HEK293T (cell line): ENCODE measurements at regions not wholly inside any gene's neighbourhood (a gene's known extent, or its start where the extent isn't known, plus 50 kb on each side); places are given as distances from the start of the nearest gene placed in this dataset.

Experiments
- ARNT ChIP-seq: fragments of 450-650 bp; IDR thresholded peaks from 2 replicates; pipeline ENCODE4 v1.6.1; 2017; ENCODE audit warnings: mild to moderate bottlenecking
- BHLHE40 ChIP-seq: fragments of 450-650 bp; IDR thresholded peaks from 2 replicates; pipeline ENCODE4 v1.6.1; 2016; ENCODE audit warnings: mild to moderate bottlenecking, moderate library complexity, borderline replicate concordance
- ELF4 ChIP-seq: fragments of 450-650 bp; IDR thresholded peaks from 2 replicates; pipeline ENCODE4 v1.6.1; 2017; ENCODE audit warnings: antibody characterized with exemption
- FOXM1 ChIP-seq: fragments of 450-650 bp; IDR thresholded peaks from 2 replicates; pipeline ENCODE4 v1.6.1; 2017; ENCODE audit warnings: mild to moderate bottlenecking, borderline replicate concordance
- HDGF ChIP-seq: fragments of 450-650 bp; IDR thresholded peaks from 2 replicates; pipeline ENCODE4 v1.6.1; 2017; ENCODE audit warnings: antibody characterized with exemption, borderline replicate concordance
- SP1 ChIP-seq: fragments of 450-650 bp; IDR thresholded peaks from 2 replicates; pipeline ENCODE4 v1.6.1; 2017
- SUZ12 ChIP-seq: fragments of 450-650 bp; IDR thresholded peaks from 2 replicates; pipeline ENCODE4 v1.6.1; 2016; ENCODE audit warnings: mild to moderate bottlenecking
- TARDBP ChIP-seq: fragments of 450-650 bp; IDR thresholded peaks from 2 replicates; pipeline ENCODE4 v1.6.1; 2016

DNA sequence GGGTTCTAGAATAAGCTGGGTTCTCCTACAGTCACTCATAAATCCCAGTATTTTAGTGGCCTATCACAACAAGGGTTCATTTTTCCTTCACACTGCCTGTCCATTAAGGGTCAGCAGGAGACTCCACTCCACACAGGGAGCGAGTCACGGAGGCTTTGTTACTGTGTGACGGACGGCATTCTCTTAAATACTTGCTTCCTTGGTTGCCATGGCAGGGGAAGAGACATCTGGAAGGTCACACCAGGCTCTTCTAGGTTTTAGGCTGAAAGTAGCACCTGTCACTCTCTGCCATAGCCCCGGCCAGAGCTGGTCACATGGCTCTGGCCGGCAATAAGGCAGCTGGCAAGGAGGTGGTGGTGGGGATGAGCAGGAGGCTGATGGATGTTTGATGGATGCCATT is 89.4 kb upstream of the ANKRD34C start:
- no peak for TF ChIP-seq ELF4
- TF ChIP-seq SP1 = no peak
- no peak for TF ChIP-seq HDGF
- no peak for TF ChIP-seq ARNT
- no peak for TF ChIP-seq BHLHE40
- no peak for TF ChIP-seq SUZ12
- TF ChIP-seq FOXM1 = no peak
- no peak for TF ChIP-seq TARDBP
